HCT116 (cell line): ENCODE measurements at regions not wholly inside any gene's neighbourhood (a gene's known extent, or its start where the extent isn't known, plus 50 kb on each side); places are given as distances from the start of the nearest gene placed in this dataset.

Experiments
- ATAC-seq: fragments of 200-7000 bp; cut with Tn5 transposase; 2 replicates; pipeline ENCODE4 v1.9.1; 2020; ENCODE audit warnings: mild to moderate bottlenecking, moderate library complexity
- BruUV-seq: library from RNA; stranded (reverse); fragments of 400-500 nt; replicated peaks from 2 replicates; lab custom pipeline; 2021; lab: Mats Ljungman, UMichigan
- CTCF ChIA-PET: fragments of 300-600 bp; sonication (Branson Sonifier 250); formaldehyde crosslinking; loops from one replicate; lab custom pipeline; 2021; ENCODE audit warnings: antibody characterized with exemption; lab: Charles Lee
- POLR2A ChIA-PET: fragments of 300-600, 350-600 bp; sonication (Branson Sonifier 250); formaldehyde crosslinking; loops from one replicate; lab custom pipeline; 2021; ENCODE audit warnings: antibody characterized with exemption; lab: Charles Lee
- RAD21 ChIA-PET, 2 experiments: fragments of 300-600 bp; sonication (Branson Sonifier 250); formaldehyde crosslinking; loops; one replicate each; lab custom pipeline; 2023; ENCODE audit warnings: low total read pairs in 2 of 2; ENCODE audit not compliant: uncharacterized antibody in 2 of 2, unreplicated experiment in 2 of 2, low non-redundant PET in 1 of 2; lab: Charles Lee
- DNase-seq: peaks from one replicate; pipeline ENCODE4 v3.0.0-alpha.2; 2010; ENCODE audit warnings: low read depth, low spot score
- H2AFZ ChIP-seq: fragments of 200-600 bp; shearing (Covaris generic), sonication (generic); 2 replicates; pipeline ENCODE4 v1.6.1; 2017; ENCODE audit warnings: low read depth, mixed run types, mixed read lengths, antibody characterized with exemption, low read length; ENCODE audit not compliant: poor library complexity, severe bottlenecking
- H3K27ac ChIP-seq: 2 replicates; pipeline ENCODE4 v1.5.1; 2012; ENCODE audit warnings: low read depth, low read length
- H3K27me3 ChIP-seq: fragments of 200-600 bp; sonication (generic); 2 replicates; pipeline ENCODE4 v1.6.1; 2016; ENCODE audit warnings: mixed run types, low read length, mixed read lengths; ENCODE audit not compliant: insufficient read depth
- H3K36me3 ChIP-seq, 2 experiments: fragments of 200-500 bp in 1 of 2; fragments of 200-600 bp in 1 of 2; sonication (Bioruptor generic) in 1 of 2; sonication (generic) in 1 of 2; 2 replicates each; pipeline versions ENCODE4 v1.5.1 to v1.6.1; 2014 to 2016; ENCODE audit warnings: low read length in 2 of 2, inconsistent platforms in 1 of 2, mixed read lengths in 1 of 2, mixed run types in 1 of 2; ENCODE audit not compliant: insufficient read depth in 2 of 2, control insufficient read depth in 1 of 2
- H3K4me1 ChIP-seq, 2 experiments: fragments of 200-600 bp in 1 of 2; sonication (generic) in 1 of 2; 2 replicates each; pipeline versions ENCODE4 v1.5.1 to v1.6.1; 2012 to 2017; ENCODE audit warnings: low read length in 2 of 2, inconsistent platforms in 1 of 2, mild to moderate bottlenecking in 1 of 2, mixed read lengths in 1 of 2, mixed run types in 1 of 2, moderate library complexity in 1 of 2; ENCODE audit not compliant: insufficient read depth in 2 of 2, control insufficient read depth in 1 of 2
- H3K4me2 ChIP-seq: fragments of 200-600 bp; sonication (generic); 2 replicates; pipeline ENCODE4 v1.6.1; 2017; ENCODE audit warnings: mixed run types, low read length, mixed read lengths
- H3K4me3 ChIP-seq, 2 experiments: fragments of 200-600 bp in 1 of 2; sonication (generic) in 1 of 2; replicated peaks in 1 of 2; 2 replicates each; pipeline ENCODE4 v1.5.1; 2011 to 2016; ENCODE audit warnings: low read length in 2 of 2, control low read depth in 1 of 2, low read depth in 1 of 2, mild to moderate bottlenecking in 1 of 2, mixed read lengths in 1 of 2, mixed run types in 1 of 2
- H3K79me2 ChIP-seq: fragments of 200-600 bp; sonication (generic); 2 replicates; pipeline ENCODE4 v1.6.1; 2017; ENCODE audit warnings: mild to moderate bottlenecking, mixed run types, low read length, moderate library complexity, mixed read lengths; ENCODE audit not compliant: insufficient read depth
- H3K9ac ChIP-seq: fragments of 200-600 bp; sonication (generic); 2 replicates; pipeline ENCODE4 v1.6.1; 2016; ENCODE audit warnings: low read length, mixed read lengths
- H3K9me2 ChIP-seq: fragments of 200-600 bp; sonication (generic), shearing (Covaris generic); 2 replicates; pipeline ENCODE4 v1.6.1; 2017; ENCODE audit warnings: mixed run types, mild to moderate bottlenecking, moderate library complexity; ENCODE audit not compliant: insufficient read depth
- H3K9me3 ChIP-seq, 2 experiments: fragments of 200-500 bp in 1 of 2; fragments of 200-600 bp in 1 of 2; sonication (Bioruptor generic) in 1 of 2; sonication (generic) in 1 of 2; 2 replicates each; pipeline ENCODE4 v1.6.1; 2014 to 2017; ENCODE audit warnings: low read length in 2 of 2, mixed read lengths in 2 of 2, inconsistent platforms in 1 of 2, low read depth in 1 of 2, mild to moderate bottlenecking in 1 of 2, mixed run types in 1 of 2, moderate library complexity in 1 of 2; ENCODE audit not compliant: control insufficient read depth in 1 of 2, insufficient read depth in 1 of 2
- H4K20me1 ChIP-seq: fragments of 200-600 bp; sonication (generic), shearing (Covaris generic); 2 replicates; pipeline ENCODE4 v1.6.1; 2017; ENCODE audit warnings: mixed run types, mild to moderate bottlenecking, moderate library complexity; ENCODE audit not compliant: insufficient read depth
- CEBPB ChIP-seq: IDR thresholded peaks from 2 replicates; pipeline ENCODE4 v1.6.1; 2012; ENCODE audit warnings: low read depth
- CTCF ChIP-seq, 3 experiments: fragments of 200-600 bp in 1 of 3; sonication (generic) in 1 of 3; IDR thresholded peaks in 2 of 3; conservative IDR thresholded peaks in 1 of 3; 2 replicates each; pipeline ENCODE4 v1.5.1; 2012 to 2017; ENCODE audit warnings: low read depth in 2 of 3, low read length in 2 of 3, antibody characterized with exemption in 1 of 3, borderline replicate concordance in 1 of 3, control low read depth in 1 of 3, mild to moderate bottlenecking in 1 of 3, mixed read lengths in 1 of 3, mixed run types in 1 of 3, moderate library complexity in 1 of 3; ENCODE audit not compliant: insufficient read depth in 1 of 3
- EGR1 ChIP-seq: IDR thresholded peaks from 2 replicates; pipeline ENCODE4 v1.6.1; 2012; ENCODE audit warnings: low read depth
- ELF1 ChIP-seq: IDR thresholded peaks from 2 replicates; pipeline ENCODE4 v1.6.1; 2012; ENCODE audit warnings: low read depth, borderline replicate concordance
- EZH2phosphoT487 ChIP-seq: fragments of 200-600 bp; IDR thresholded peaks from 2 replicates; pipeline ENCODE4 v1.6.1; 2018; ENCODE audit warnings: antibody characterized with exemption, borderline replicate concordance
- FOSL1 ChIP-seq: IDR thresholded peaks from 2 replicates; pipeline ENCODE4 v1.6.1; 2012; ENCODE audit warnings: low read depth
- JUND ChIP-seq: IDR thresholded peaks from 2 replicates; pipeline ENCODE4 v1.6.1; 2012
- POLR2AphosphoS5 ChIP-seq: IDR thresholded peaks from 2 replicates; pipeline ENCODE4 v1.6.1; 2011; ENCODE audit warnings: mild to moderate bottlenecking, low read depth, low read length, moderate library complexity
- RAD21 ChIP-seq: IDR thresholded peaks from 2 replicates; pipeline ENCODE4 v1.6.1; 2012; ENCODE audit warnings: low read depth, mild to moderate bottlenecking
- SIN3A ChIP-seq: IDR thresholded peaks from 2 replicates; pipeline ENCODE4 v1.6.1; 2012; ENCODE audit warnings: low read depth
- TCF7L2 ChIP-seq: IDR thresholded peaks from 2 replicates; pipeline ENCODE4 v1.7.0; 2011; ENCODE audit warnings: borderline replicate concordance, inconsistent platforms; ENCODE audit not compliant: insufficient read depth, insufficient read length; ENCODE audit errors: extremely low read depth
- ZBTB33 ChIP-seq: IDR thresholded peaks from 2 replicates; pipeline ENCODE4 v1.6.1; 2011; ENCODE audit warnings: mild to moderate bottlenecking, low read length, moderate library complexity; ENCODE audit not compliant: insufficient replicate concordance; ENCODE audit errors: extremely low read depth
- ZFX ChIP-seq: fragments of 450-650 bp; IDR thresholded peaks from 2 replicates; pipeline ENCODE4 v1.6.1; 2017
- ZNF274 ChIP-seq: fragments of 200-500 bp; sonication (Bioruptor generic); IDR thresholded peaks from 2 replicates; pipeline ENCODE4 v1.6.1; 2014; ENCODE audit warnings: mild to moderate bottlenecking, low read depth, low read length, inconsistent platforms
- intact Hi-C: fragments of 100-400 bp; cut with micrococcal nuclease; formaldehyde crosslinking; loops from 2 replicates; pipeline ENCODE4 v1.10.0; 2022
- TF ChIP-seq, protein P1 (sequence below): IDR thresholded peaks from 2 replicates; pipeline ENCODE4 v1.6.1; 2012

DNA sequence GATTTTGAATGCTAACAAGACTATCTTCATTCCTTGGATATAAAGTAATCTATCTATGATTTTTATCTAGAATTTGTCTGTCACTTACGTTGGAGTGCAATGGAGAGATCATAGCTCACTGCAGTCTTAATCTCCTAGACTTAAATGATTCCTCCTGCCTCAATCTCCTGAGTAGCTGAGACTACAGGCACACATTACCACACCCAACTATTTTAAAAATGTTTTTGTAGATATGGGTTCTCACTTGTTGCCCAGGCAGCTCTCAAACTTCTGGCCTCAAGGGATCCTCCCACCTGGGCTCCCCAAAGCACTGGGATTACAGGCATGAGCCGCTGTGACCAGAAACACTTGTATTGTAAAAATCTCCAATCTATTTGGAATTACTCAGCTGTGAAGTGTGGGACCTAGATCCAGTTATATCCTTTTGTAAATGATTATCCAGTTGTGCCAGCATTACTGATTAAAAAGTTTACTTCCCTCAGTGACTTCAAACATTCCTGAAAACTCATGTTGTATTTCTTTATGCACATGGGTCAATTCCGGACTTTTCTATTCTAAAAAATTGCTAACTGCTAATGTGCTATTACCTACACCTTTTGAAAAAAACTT lies 1793.8 kb upstream of the WWC1 start (continued):
- TF ChIP-seq ZBTB33 = no peak

- H3K9me2 ChIP-seq = no peaks in the 10 kb centered on the region
- no peaks in the 10 kb centered on the region for H3K79me2 ChIP-seq
- ChIA-PET RAD21 (no interaction called here), CTCF (no interaction called here), POLR2A (no interaction called here)
- no peak overlapping the region for H2AFZ ChIP-seq
- H3K9me3 ChIP-seq = peaks cover 3 to 23% of the 10 kb centered on the region in 2 experiments; a peak in 2 of 4 replicates
- no peaks in the 10 kb centered on the region for H3K36me3 ChIP-seq
- intact Hi-C loops = no loop called here
- no TSS peak for BruUV-seq
- DNase-seq (no peak), ATAC-seq (no peak)
- no peaks in the 10 kb centered on the region for H3K27me3 ChIP-seq
- H3K4me3 ChIP-seq = no peak overlapping the region
- no peaks in the 10 kb centered on the region for H3K4me1 ChIP-seq
- H3K9ac ChIP-seq = no peak overlapping the region
- no peaks in the 10 kb centered on the region for H4K20me1 ChIP-seq
- no peak overlapping the region for H3K4me2 ChIP-seq
- no peak for TF ChIP-seq CEBPB
- no peak for TF ChIP-seq POLR2AphosphoS5
- no peak for TF ChIP-seq TCF7L2
- TF ChIP-seq, protein P1, sequence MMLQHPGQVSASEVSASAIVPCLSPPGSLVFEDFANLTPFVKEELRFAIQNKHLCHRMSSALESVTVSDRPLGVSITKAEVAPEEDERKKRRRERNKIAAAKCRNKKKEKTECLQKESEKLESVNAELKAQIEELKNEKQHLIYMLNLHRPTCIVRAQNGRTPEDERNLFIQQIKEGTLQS = no peak
- no peak for TF ChIP-seq ZNF274
- no peak for TF ChIP-seq ZFX
- no peak for TF ChIP-seq EGR1
- no peak for TF ChIP-seq ELF1
- TF ChIP-seq RAD21 = no peak
- TF ChIP-seq SIN3A = no peak
- TF ChIP-seq EZH2phosphoT487 = no peak
- TF ChIP-seq ZBTB33 = no peak
- no peak for TF ChIP-seq CTCF (IDR thresholded peaks at IDR 0.05 in 2 of 3, conservative IDR thresholded peaks at IDR 0.05 in 1 of 3; ENCODE audit: borderline replicate concordance in 1 of 3, insufficient read depth in 1 of 3, low read depth in 2 of 3, low read length in 2 of 3)
- TF ChIP-seq JUND = no peak
- no peak for TF ChIP-seq FOSL1
- no peak overlapping the region for H3K27ac ChIP-seq
Measured at GRCh38 chr5:166499447-166500240, 1791.8 kb upstream of the WWC1 start.
